IMR-90 (cell line): ENCODE measurements at regions not wholly inside any gene's neighbourhood (a gene's known extent, or its start where the extent isn't known, plus 50 kb on each side); places are given as distances from the start of the nearest gene placed in this dataset.

Source experiments
- ATAC-seq: fragments of 200-7000 bp; cut with Tn5 transposase; 2 replicates; pipeline ENCODE4 v1.9.1; 2020; ENCODE audit warnings: low read depth, mild to moderate bottlenecking, moderate library complexity
- BruUV-seq: library from RNA; stranded (reverse); fragments of 400-500 nt; replicated peaks from 2 replicates; lab custom pipeline; 2021; lab: Mats Ljungman, UMichigan
- CTCF ChIA-PET: fragments of 300-600 bp; formaldehyde crosslinking; extraction: SDS; loops from one replicate; lab custom pipeline; 2021; ENCODE audit warnings: antibody characterized with exemption; lab: Yijun Ruan, JAX
- POLR2A ChIA-PET: fragments of 300-600 bp; sonication (Branson Sonifier 250); formaldehyde crosslinking; loops from one replicate; lab custom pipeline; 2022; ENCODE audit warnings: antibody characterized with exemption; ENCODE audit not compliant: unreplicated experiment; lab: Charles Lee
- DNase-seq: peaks from one replicate; pipeline ENCODE4 v3.0.0; 2013
- H2AFZ ChIP-seq: replicated peaks from 2 replicates; pipeline ENCODE3; 2013; ENCODE audit warnings: low read length, mild to moderate bottlenecking; ENCODE audit not compliant: poor library complexity
- H2AK5ac ChIP-seq: 2 replicates; pipeline ENCODE4 v1.6.1; 2013; ENCODE audit warnings: low read depth, low read length, inconsistent platforms
- H2AK9ac ChIP-seq: replicated peaks from 2 replicates; pipeline ENCODE3; 2013; ENCODE audit warnings: mild to moderate bottlenecking, low read depth, low read length, moderate library complexity; ENCODE audit not compliant: poor library complexity
- H2BK120ac ChIP-seq: 2 replicates; pipeline ENCODE4 v1.6.1; 2013; ENCODE audit warnings: low read depth, low read length, inconsistent platforms
- H2BK15ac ChIP-seq: 3 replicates; pipeline ENCODE4 v1.6.1; 2013; ENCODE audit warnings: low read depth, low read length, inconsistent platforms
- H2BK20ac ChIP-seq: 2 replicates; pipeline ENCODE4 v1.6.1; 2013; ENCODE audit warnings: low read depth, mild to moderate bottlenecking, inconsistent platforms, low read length, moderate library complexity
- H2BK5ac ChIP-seq: 2 replicates; pipeline ENCODE4 v1.6.1; 2013; ENCODE audit warnings: mild to moderate bottlenecking, low read depth, low read length, inconsistent platforms; ENCODE audit not compliant: poor library complexity, severe bottlenecking
- H3K14ac ChIP-seq: replicated peaks from 2 replicates; pipeline ENCODE4 v1.6.1; 2013; ENCODE audit warnings: low read depth, low read length, inconsistent platforms
- H3K18ac ChIP-seq: 2 replicates; pipeline ENCODE4 v1.6.1; 2013; ENCODE audit warnings: low read depth, low read length, control low read depth
- H3K23ac ChIP-seq: 2 replicates; pipeline ENCODE4 v1.6.1; 2013; ENCODE audit warnings: low read depth, low read length, inconsistent platforms
- H3K27ac ChIP-seq: 2 replicates; pipeline ENCODE4 v1.5.1; 2013; ENCODE audit warnings: mild to moderate bottlenecking, control low read depth, low read length; ENCODE audit not compliant: insufficient read depth
- H3K27me3 ChIP-seq: 2 replicates; pipeline ENCODE4 v1.6.1; 2013; ENCODE audit warnings: low read length; ENCODE audit not compliant: control insufficient read depth, insufficient read depth
- H3K36me3 ChIP-seq: 2 replicates; pipeline ENCODE4 v1.6.1; 2013; ENCODE audit warnings: low read length, mixed read lengths; ENCODE audit not compliant: control insufficient read depth, insufficient read depth
- H3K4ac ChIP-seq: 2 replicates; pipeline ENCODE4 v1.6.1; 2013; ENCODE audit warnings: low read depth, low read length, inconsistent platforms
- H3K4me1 ChIP-seq: 2 replicates; pipeline ENCODE4 v1.6.1; 2013; ENCODE audit warnings: low read length, mixed read lengths; ENCODE audit not compliant: control insufficient read depth, insufficient read depth
- H3K4me2 ChIP-seq: 2 replicates; pipeline ENCODE4 v1.6.1; 2013; ENCODE audit warnings: low read depth, mild to moderate bottlenecking, control low read depth, low read length, moderate library complexity
- H3K4me3 ChIP-seq: 2 replicates; pipeline ENCODE4 v1.5.1; 2013; ENCODE audit warnings: low read depth, mild to moderate bottlenecking, control low read depth, low read length, moderate library complexity; ENCODE audit not compliant: insufficient read depth
- H3K56ac ChIP-seq: 2 replicates; pipeline ENCODE4 v1.6.1; 2013; ENCODE audit warnings: low read length, inconsistent platforms; ENCODE audit not compliant: insufficient read depth; ENCODE audit errors: extremely low read depth
- H3K79me1 ChIP-seq, 2 experiments: 2 replicates each; pipeline ENCODE4 v1.6.1; 2013; ENCODE audit warnings: low read length in 2 of 2, inconsistent platforms in 1 of 2, low read depth in 1 of 2
- H3K9ac ChIP-seq: 2 replicates; pipeline ENCODE4 v1.6.1; 2013; ENCODE audit warnings: low read depth, low read length, control low read depth
- H3K9me1 ChIP-seq: 2 replicates; pipeline ENCODE4 v1.6.1; 2013; ENCODE audit warnings: low read length, inconsistent platforms; ENCODE audit not compliant: insufficient read depth
- H3K9me3 ChIP-seq: 2 replicates; pipeline ENCODE4 v1.6.1; 2013; ENCODE audit warnings: low read length; ENCODE audit not compliant: control insufficient read depth, insufficient read depth
- H4K20me1 ChIP-seq: 2 replicates; pipeline ENCODE4 v1.6.1; 2013; ENCODE audit warnings: low read length, inconsistent platforms; ENCODE audit not compliant: insufficient read depth
- H4K5ac ChIP-seq: 2 replicates; pipeline ENCODE4 v1.6.1; 2013; ENCODE audit warnings: mild to moderate bottlenecking, low read depth, low read length, control low read depth
- H4K8ac ChIP-seq, 2 experiments: 2 replicates each; pipeline ENCODE4 v1.6.1; 2013; ENCODE audit warnings: low read depth in 2 of 2, low read length in 2 of 2, control low read depth in 1 of 2, inconsistent platforms in 1 of 2
- H4K91ac ChIP-seq: 2 replicates; pipeline ENCODE4 v1.6.1; 2013; ENCODE audit warnings: low read depth, low read length, inconsistent platforms; ENCODE audit not compliant: insufficient read depth
- BHLHE40 ChIP-seq: fragments of 150-350 bp; IDR thresholded peaks from 2 replicates; pipeline ENCODE4 v1.6.1; 2016; ENCODE audit warnings: mild to moderate bottlenecking, low read depth, low read length
- CEBPB ChIP-seq: IDR thresholded peaks from 2 replicates; pipeline ENCODE4 v1.6.1; 2012; ENCODE audit warnings: low read depth, low read length, improper control_type of control experiment
- CHD1 ChIP-seq: IDR thresholded peaks from 2 replicates; pipeline ENCODE4 v1.6.1; 2012; ENCODE audit warnings: low read depth, low read length, improper control_type of control experiment
- CTCF ChIP-seq: conservative IDR thresholded peaks from 2 replicates; pipeline ENCODE4 v1.5.1; 2012; ENCODE audit warnings: mild to moderate bottlenecking, low read depth, low read length, improper control_type of control experiment
- ELK1 ChIP-seq: fragments of 150-350 bp; IDR thresholded peaks from 2 replicates; pipeline ENCODE4 v1.6.1; 2016; ENCODE audit warnings: low read depth, mild to moderate bottlenecking, low read length, moderate library complexity, borderline replicate concordance
- FOS ChIP-seq: fragments of 150-350 bp; IDR thresholded peaks from 2 replicates; pipeline ENCODE4 v1.6.1; 2016; ENCODE audit warnings: low read depth, low read length
- MAFK ChIP-seq: IDR thresholded peaks from 2 replicates; pipeline ENCODE4 v1.6.1; 2012; ENCODE audit warnings: low read depth, low read length, improper control_type of control experiment
- MAZ ChIP-seq: IDR thresholded peaks from 2 replicates; pipeline ENCODE4 v1.6.1; 2012; ENCODE audit warnings: low read depth, mild to moderate bottlenecking, low read length, improper control_type of control experiment, moderate library complexity, borderline replicate concordance
- MXI1 ChIP-seq: IDR thresholded peaks from 2 replicates; pipeline ENCODE4 v1.6.1; 2012; ENCODE audit warnings: low read depth, mild to moderate bottlenecking, low read length, moderate library complexity, borderline replicate concordance
- NFE2L2 ChIP-seq: fragments of 150-350 bp; IDR thresholded peaks from 2 replicates; pipeline ENCODE4 v1.6.1; 2016; ENCODE audit warnings: low read depth, mild to moderate bottlenecking, low read length
- POLR2A ChIP-seq: IDR thresholded peaks from 2 replicates; pipeline ENCODE4 v1.6.1; 2012; ENCODE audit warnings: mild to moderate bottlenecking, low read depth, low read length
- RAD21 ChIP-seq: IDR thresholded peaks from 2 replicates; pipeline ENCODE4 v1.6.1; 2012; ENCODE audit warnings: low read length, improper control_type of control experiment
- RCOR1 ChIP-seq: IDR thresholded peaks from 2 replicates; pipeline ENCODE4 v1.6.1; 2012; ENCODE audit warnings: mild to moderate bottlenecking, low read length, improper control_type of control experiment; ENCODE audit not compliant: insufficient replicate concordance
- RFX5 ChIP-seq: IDR thresholded peaks from 2 replicates; pipeline ENCODE4 v1.8.0; 2012; ENCODE audit warnings: low read depth, mild to moderate bottlenecking, low read length, moderate library complexity
- SMC3 ChIP-seq: fragments of 150-350 bp; IDR thresholded peaks from 2 replicates; pipeline ENCODE4 v1.6.1; 2016; ENCODE audit warnings: low read depth, mild to moderate bottlenecking, antibody characterized with exemption, low read length, moderate library complexity
- USF2 ChIP-seq: fragments of 150-350 bp; IDR thresholded peaks from 2 replicates; pipeline ENCODE4 v1.6.1; 2017; ENCODE audit warnings: mild to moderate bottlenecking, antibody characterized with exemption, low read length, low read depth
- whole genome bisulfite sequencing, 2 experiments: methylation state at CpG; one replicate each; pipeline versions ENCODE4 v1.1.5 to v1.1.7; 2013; ENCODE audit warnings: missing lambda C conversion rate in 2 of 2; ENCODE audit not compliant: insufficient read length in 1 of 2; ENCODE audit errors: extremely low coverage in 2 of 2; 5-methylcytosine and 5-hydroxymethylcytosine counted together
- dilution Hi-C: fragments of 300-500 bp; cut with HindIII; formaldehyde crosslinking; loops from one replicate; pipeline ENCODE4 v1.14.3; 2018; ENCODE audit warnings: low sequenced_read_pairs; ENCODE audit not compliant: unreplicated experiment
- in situ Hi-C: fragments of 300-500 bp; cut with MboI; formaldehyde crosslinking; loops from 3 replicates; pipeline ENCODE4 v1.14.3; 2019; ENCODE audit warnings: low sequenced_read_pairs, inconsistent platforms, mixed read lengths
- intact Hi-C: fragments of 100-400 bp; cut with micrococcal nuclease; formaldehyde crosslinking; loops from 2 replicates; pipeline ENCODE4 v1.10.0; 2022

- H2BK15ac ChIP-seq = no peak overlapping the region
- no peak overlapping the region for H3K9ac ChIP-seq
- peaks cover 2% of the 10 kb centered on the region; the same call in 1 of the 2 replicates for H3K9me3 ChIP-seq
- H3K27me3 ChIP-seq = no peaks in the 10 kb centered on the region
- H3K27ac ChIP-seq = no peak overlapping the region
- no peak overlapping the region for H2AFZ ChIP-seq
- no TSS peak for BruUV-seq
- H3K79me1 ChIP-seq = no peaks in the 10 kb centered on the region
- H2BK20ac ChIP-seq = no peak overlapping the region
- no peak overlapping the region for H4K91ac ChIP-seq
- no peak overlapping the region for H3K23ac ChIP-seq
- no peak overlapping the region for H3K14ac ChIP-seq
- H2BK5ac ChIP-seq = no peak overlapping the region
- no peak overlapping the region for H3K18ac ChIP-seq
- H2AK5ac ChIP-seq = no peak overlapping the region
- in situ Hi-C loops = no loop called here
- ChIA-PET POLR2A (no interaction called here), CTCF (interaction anchor here (0.5 to 0.6 kb wide), 2 partner anchors 12 to 212 kb away, joined by 3 read pairs; no protein-coding TSS in a partner anchor)
- no peaks in the 10 kb centered on the region for H3K4me1 ChIP-seq
- intact Hi-C loops = no loop called here
- TF ChIP-seq FOS = no peak
- TF ChIP-seq NFE2L2 = no peak
- TF ChIP-seq RCOR1 = no peak
- TF ChIP-seq MXI1 = no peak
- TF ChIP-seq SMC3 = no peak
- no peak for TF ChIP-seq MAZ
- no peak for TF ChIP-seq USF2
- TF ChIP-seq CHD1 = no peak
- TF ChIP-seq BHLHE40 = no peak
- no peak for TF ChIP-seq ELK1
- TF ChIP-seq RFX5 = no peak
- no peak for TF ChIP-seq POLR2A
- TF ChIP-seq CEBPB = no peak
- no peak for TF ChIP-seq CTCF
- no peak for TF ChIP-seq MAFK
- TF ChIP-seq RAD21 = no peak
- dilution Hi-C loops = no loop called here
- no CpG with 5 or more reads among the region's 1 CpG for WGBS, 2 experiments
- DNase-seq (no peak), ATAC-seq (no peak)
- no peak overlapping the region for H2AK9ac ChIP-seq
- no peaks in the 10 kb centered on the region for H3K36me3 ChIP-seq
- no peak overlapping the region for H3K4me3 ChIP-seq
- H3K4ac ChIP-seq = no peak overlapping the region
- H2BK120ac ChIP-seq = no peak overlapping the region
- no peak overlapping the region for H3K56ac ChIP-seq
- H3K4me2 ChIP-seq = no peak overlapping the region
- H4K8ac ChIP-seq = no peak overlapping the region
- no peaks in the 10 kb centered on the region for H4K20me1 ChIP-seq
- no peaks in the 10 kb centered on the region for H3K9me1 ChIP-seq
- H4K5ac ChIP-seq = no peak overlapping the region
These were observed 350.8 kb downstream of the PTH2R start for GRCh38 chr2:208757364-208757763.
